ENCODE measurements at regions not wholly inside any gene's neighbourhood (a gene's known extent, or its start where the extent isn't known, plus 50 kb on each side); places are given as distances from the start of the nearest gene placed in this dataset.

GRCh38 chr12:91818227-91819131 lies 327.2 kb downstream of the BTG1 start:
- Histone ChIP-seq H3K9me3 (ENCODE audit: control insufficient read depth, insufficient read depth, low read depth, low read length) (no peaks in the 10 kb centered on the region), H3K4me1 (ENCODE audit: control insufficient read depth, insufficient read depth, low read length) (no peaks in the 10 kb centered on the region), H3K27ac (ENCODE audit: low read depth, low read length) (no peak overlapping the region), H3K36me3 (ENCODE audit: control insufficient read depth, insufficient read depth, low read length) (no peaks in the 10 kb centered on the region), H3K9ac (ENCODE audit: low read length) (no peak overlapping the region), H3K4me3 (ENCODE audit: low read depth, low read length) (no peak overlapping the region), H3K27me3 (ENCODE audit: control insufficient read depth, insufficient read depth, low read length) (no peaks in the 10 kb centered on the region)

- Histone ChIP-seq H3K4me3 (ENCODE audit: low read depth, low read length) (no peak overlapping the region), H3K4me1 (ENCODE audit: control insufficient read depth, insufficient read depth, low read length) (no peaks in the 10 kb centered on the region), H3K9me3 (ENCODE audit: control insufficient read depth, insufficient read depth, low read depth, low read length) (no peaks in the 10 kb centered on the region), H3K27ac (ENCODE audit: low read depth, low read length) (no peak overlapping the region), H3K27me3 (ENCODE audit: control insufficient read depth, insufficient read depth, low read length) (no peaks in the 10 kb centered on the region), H3K9ac (ENCODE audit: low read length) (no peak overlapping the region), H3K36me3 (ENCODE audit: control insufficient read depth, insufficient read depth, low read length) (no peaks in the 10 kb centered on the region)
These were observed 328.1 kb downstream of the BTG1 start for GRCh38 chr12:91817517-91817916.

- Histone ChIP-seq H3K9ac (ENCODE audit: low read length) (no peak overlapping the region), H3K36me3 (ENCODE audit: control insufficient read depth, insufficient read depth, low read length) (no peaks in the 10 kb centered on the region), H3K4me1 (ENCODE audit: control insufficient read depth, insufficient read depth, low read length) (no peaks in the 10 kb centered on the region), H3K9me3 (ENCODE audit: control insufficient read depth, insufficient read depth, low read depth, low read length) (no peaks in the 10 kb centered on the region), H3K4me3 (ENCODE audit: low read depth, low read length) (no peak overlapping the region), H3K27me3 (ENCODE audit: control insufficient read depth, insufficient read depth, low read length) (no peaks in the 10 kb centered on the region), H3K27ac (ENCODE audit: low read depth, low read length) (no peak overlapping the region)
These were observed 331.9 kb downstream of the BTG1 start for GRCh38 chr12:91813701-91814100.

GRCh38 chr12:91811481-91812287 lies 334.0 kb downstream of the BTG1 start:
- Histone ChIP-seq H3K9me3 (ENCODE audit: control insufficient read depth, insufficient read depth, low read depth, low read length) (no peaks in the 10 kb centered on the region; the same call in 1 of the 2 replicates), H3K36me3 (ENCODE audit: control insufficient read depth, insufficient read depth, low read length) (no peaks in the 10 kb centered on the region), H3K4me3 (ENCODE audit: low read depth, low read length) (no peak overlapping the region), H3K27me3 (ENCODE audit: control insufficient read depth, insufficient read depth, low read length) (no peaks in the 10 kb centered on the region), H3K27ac (ENCODE audit: low read depth, low read length) (no peak overlapping the region), H3K9ac (ENCODE audit: low read length) (no peak overlapping the region), H3K4me1 (ENCODE audit: control insufficient read depth, insufficient read depth, low read length) (no peaks in the 10 kb centered on the region)

- H3K4me1 ChIP-seq (ENCODE audit: control insufficient read depth, insufficient read depth, low read length): no peaks in the 10 kb centered on the region
- H3K9ac ChIP-seq (ENCODE audit: low read length): no peak overlapping the region
- no peak overlapping the region for H3K27ac ChIP-seq (ENCODE audit: low read depth, low read length)
- H3K9me3 ChIP-seq (ENCODE audit: control insufficient read depth, insufficient read depth, low read depth, low read length): peaks cover 3% of the 10 kb centered on the region; the same call in 1 of the 2 replicates
- H3K36me3 ChIP-seq (ENCODE audit: control insufficient read depth, insufficient read depth, low read length): no peaks in the 10 kb centered on the region
- no peak overlapping the region for H3K4me3 ChIP-seq (ENCODE audit: low read depth, low read length)
- no peaks in the 10 kb centered on the region for H3K27me3 ChIP-seq (ENCODE audit: control insufficient read depth, insufficient read depth, low read length)
These were observed 334.9 kb downstream of the BTG1 start for GRCh38 chr12:91810531-91811451.

GRCh38 chr12:91810077-91810476 lies 335.6 kb downstream of the BTG1 start:
- no peak overlapping the region for H3K27ac ChIP-seq (ENCODE audit: low read depth, low read length)
- no peak overlapping the region for H3K4me3 ChIP-seq (ENCODE audit: low read depth, low read length)
- H3K27me3 ChIP-seq (ENCODE audit: control insufficient read depth, insufficient read depth, low read length): no peaks in the 10 kb centered on the region
- peaks cover 8% of the 10 kb centered on the region; the same call in 1 of the 2 replicates for H3K9me3 ChIP-seq (ENCODE audit: control insufficient read depth, insufficient read depth, low read depth, low read length)
- H3K36me3 ChIP-seq (ENCODE audit: control insufficient read depth, insufficient read depth, low read length): no peaks in the 10 kb centered on the region
- no peak overlapping the region for H3K9ac ChIP-seq (ENCODE audit: low read length)
- no peaks in the 10 kb centered on the region for H3K4me1 ChIP-seq (ENCODE audit: control insufficient read depth, insufficient read depth, low read length)

GRCh38 chr12:91805031-91805430 lies 340.6 kb downstream of the BTG1 start:
- Histone ChIP-seq H3K27me3 (ENCODE audit: control insufficient read depth, insufficient read depth, low read length) (no peaks in the 10 kb centered on the region), H3K9me3 (ENCODE audit: control insufficient read depth, insufficient read depth, low read depth, low read length) (peaks cover 15% of the 10 kb centered on the region; the same call in 1 of the 2 replicates), H3K4me1 (ENCODE audit: control insufficient read depth, insufficient read depth, low read length) (no peaks in the 10 kb centered on the region; the same call in 1 of the 2 replicates), H3K4me3 (ENCODE audit: low read depth, low read length) (no peak overlapping the region), H3K27ac (ENCODE audit: low read depth, low read length) (no peak overlapping the region), H3K36me3 (ENCODE audit: control insufficient read depth, insufficient read depth, low read length) (no peaks in the 10 kb centered on the region), H3K9ac (ENCODE audit: low read length) (peak overlapping the region; percentile 4)

- H3K27me3 ChIP-seq (ENCODE audit: control insufficient read depth, insufficient read depth, low read length): no peaks in the 10 kb centered on the region
- no peaks in the 10 kb centered on the region; the same call in 1 of the 2 replicates for H3K4me1 ChIP-seq (ENCODE audit: control insufficient read depth, insufficient read depth, low read length)
- peaks cover 15% of the 10 kb centered on the region; the same call in 1 of the 2 replicates for H3K9me3 ChIP-seq (ENCODE audit: control insufficient read depth, insufficient read depth, low read depth, low read length)
- no peak overlapping the region for H3K4me3 ChIP-seq (ENCODE audit: low read depth, low read length)
- peak overlapping the region; percentile 4 for H3K9ac ChIP-seq (ENCODE audit: low read length)
- H3K36me3 ChIP-seq (ENCODE audit: control insufficient read depth, insufficient read depth, low read length): no peaks in the 10 kb centered on the region
- H3K27ac ChIP-seq (ENCODE audit: low read depth, low read length): no peak overlapping the region
These were observed 341.1 kb downstream of the BTG1 start for GRCh38 chr12:91804533-91804932.

GRCh38 chr12:91801048-91801447 lies 344.6 kb downstream of the BTG1 start:
- H3K9ac ChIP-seq (ENCODE audit: low read length): no peak overlapping the region
- no peaks in the 10 kb centered on the region; the same call in 1 of the 2 replicates for H3K4me1 ChIP-seq (ENCODE audit: control insufficient read depth, insufficient read depth, low read length)
- no peak overlapping the region for H3K27ac ChIP-seq (ENCODE audit: low read depth, low read length)
- H3K4me3 ChIP-seq (ENCODE audit: low read depth, low read length): no peak overlapping the region
- H3K36me3 ChIP-seq (ENCODE audit: control insufficient read depth, insufficient read depth, low read length): no peaks in the 10 kb centered on the region
- H3K27me3 ChIP-seq (ENCODE audit: control insufficient read depth, insufficient read depth, low read length): no peaks in the 10 kb centered on the region
- H3K9me3 ChIP-seq (ENCODE audit: control insufficient read depth, insufficient read depth, low read depth, low read length): peaks cover 12% of the 10 kb centered on the region; the same call in 1 of the 2 replicates

- Histone ChIP-seq H3K9me3 (ENCODE audit: control insufficient read depth, insufficient read depth, low read depth, low read length) (no peaks in the 10 kb centered on the region), H3K9ac (ENCODE audit: low read length) (no peak overlapping the region), H3K4me3 (ENCODE audit: low read depth, low read length) (no peak overlapping the region), H3K4me1 (ENCODE audit: control insufficient read depth, insufficient read depth, low read length) (no peaks in the 10 kb centered on the region), H3K27ac (ENCODE audit: low read depth, low read length) (no peak overlapping the region), H3K27me3 (ENCODE audit: control insufficient read depth, insufficient read depth, low read length) (no peaks in the 10 kb centered on the region), H3K36me3 (ENCODE audit: control insufficient read depth, insufficient read depth, low read length) (no peaks in the 10 kb centered on the region)
These were observed 352.0 kb downstream of the BTG1 start for GRCh38 chr12:91793676-91794075.

All from HUES6 (cell line).